IMR-90 (cell line): ENCODE measurements at regions not wholly inside any gene's neighbourhood (a gene's known extent, or its start where the extent isn't known, plus 50 kb on each side); places are given as distances from the start of the nearest gene placed in this dataset.

Experiments used
- CEBPB ChIP-seq: IDR thresholded peaks from 2 replicates; pipeline ENCODE4 v1.6.1; 2012; ENCODE audit warnings: low read depth, low read length, improper control_type of control experiment
- CHD1 ChIP-seq: IDR thresholded peaks from 2 replicates; pipeline ENCODE4 v1.6.1; 2012; ENCODE audit warnings: low read depth, low read length, improper control_type of control experiment
- CTCF ChIP-seq: conservative IDR thresholded peaks from 2 replicates; pipeline ENCODE4 v1.5.1; 2012; ENCODE audit warnings: mild to moderate bottlenecking, low read depth, low read length, improper control_type of control experiment
- MAFK ChIP-seq: IDR thresholded peaks from 2 replicates; pipeline ENCODE4 v1.6.1; 2012; ENCODE audit warnings: low read depth, low read length, improper control_type of control experiment
- MAZ ChIP-seq: IDR thresholded peaks from 2 replicates; pipeline ENCODE4 v1.6.1; 2012; ENCODE audit warnings: low read depth, mild to moderate bottlenecking, low read length, improper control_type of control experiment, moderate library complexity, borderline replicate concordance
- MXI1 ChIP-seq: IDR thresholded peaks from 2 replicates; pipeline ENCODE4 v1.6.1; 2012; ENCODE audit warnings: low read depth, mild to moderate bottlenecking, low read length, moderate library complexity, borderline replicate concordance
- NFE2L2 ChIP-seq: fragments of 150-350 bp; IDR thresholded peaks from 2 replicates; pipeline ENCODE4 v1.6.1; 2016; ENCODE audit warnings: low read depth, mild to moderate bottlenecking, low read length
- POLR2A ChIP-seq: IDR thresholded peaks from 2 replicates; pipeline ENCODE4 v1.6.1; 2012; ENCODE audit warnings: mild to moderate bottlenecking, low read depth, low read length
- RCOR1 ChIP-seq: IDR thresholded peaks from 2 replicates; pipeline ENCODE4 v1.6.1; 2012; ENCODE audit warnings: mild to moderate bottlenecking, low read length, improper control_type of control experiment; ENCODE audit not compliant: insufficient replicate concordance
- RFX5 ChIP-seq: IDR thresholded peaks from 2 replicates; pipeline ENCODE4 v1.8.0; 2012; ENCODE audit warnings: low read depth, mild to moderate bottlenecking, low read length, moderate library complexity
- USF2 ChIP-seq: fragments of 150-350 bp; IDR thresholded peaks from 2 replicates; pipeline ENCODE4 v1.6.1; 2017; ENCODE audit warnings: mild to moderate bottlenecking, antibody characterized with exemption, low read length, low read depth

GRCh38 chr10:110446954-110447608 is 50.6 kb upstream of the DUSP5 start:
- TF ChIP-seq CTCF: no peak
- no peak for TF ChIP-seq POLR2A
- no peak for TF ChIP-seq USF2
- no peak for TF ChIP-seq NFE2L2
- no peak for TF ChIP-seq RFX5
- TF ChIP-seq MXI1: no peak
- TF ChIP-seq CEBPB: peak; percentile 80
- no peak for TF ChIP-seq MAFK
- no peak for TF ChIP-seq MAZ
- TF ChIP-seq RCOR1: peak; percentile 59
- no peak for TF ChIP-seq CHD1
